ENCODE measurements at regions not wholly inside any gene's neighbourhood (a gene's known extent, or its start where the extent isn't known, plus 50 kb on each side); places are given as distances from the start of the nearest gene placed in this dataset.

GRCh38 chr12:61355105-61355504 is 905.1 kb upstream of the USP15 start:
- TF ChIP-seq CTCF (IDR thresholded peaks at IDR 0.05) (no peak), POLR2A (IDR thresholded peaks at IDR 0.05) (no peak)
